ENCODE measurements at regions not wholly inside any gene's neighbourhood (a gene's known extent, or its start where the extent isn't known, plus 50 kb on each side); places are given as distances from the start of the nearest gene placed in this dataset.

DNA sequence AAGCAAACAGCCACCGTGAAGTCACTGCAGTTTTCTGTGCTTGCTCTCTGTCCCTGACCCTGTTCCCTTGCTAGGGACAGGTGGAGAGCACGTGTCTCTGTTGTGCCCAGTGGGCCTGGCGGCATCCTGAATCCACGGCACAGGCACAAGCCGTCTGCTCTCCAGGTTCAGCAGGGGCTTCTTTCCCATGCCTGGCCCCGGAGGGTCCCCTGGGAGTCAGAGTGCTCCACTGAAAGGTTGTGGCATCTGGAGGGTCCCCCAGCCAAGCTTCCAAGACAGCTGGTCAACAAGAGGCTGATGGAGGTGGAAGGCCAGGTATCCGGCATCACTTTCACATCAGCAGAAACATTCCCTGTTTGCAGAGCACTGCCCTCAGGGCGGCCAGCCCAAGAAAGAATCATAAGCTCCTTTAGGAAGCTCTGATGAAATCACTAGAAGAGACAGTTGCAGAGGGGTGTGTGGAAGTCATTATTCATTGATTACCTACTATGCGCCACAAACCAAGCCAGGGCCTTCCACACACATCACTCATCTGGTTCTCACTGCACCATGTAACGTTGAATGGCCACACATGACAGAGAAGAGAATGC is 346.4 kb upstream of the B3GAT1 start:
- no peak for DNase-seq

DNA sequence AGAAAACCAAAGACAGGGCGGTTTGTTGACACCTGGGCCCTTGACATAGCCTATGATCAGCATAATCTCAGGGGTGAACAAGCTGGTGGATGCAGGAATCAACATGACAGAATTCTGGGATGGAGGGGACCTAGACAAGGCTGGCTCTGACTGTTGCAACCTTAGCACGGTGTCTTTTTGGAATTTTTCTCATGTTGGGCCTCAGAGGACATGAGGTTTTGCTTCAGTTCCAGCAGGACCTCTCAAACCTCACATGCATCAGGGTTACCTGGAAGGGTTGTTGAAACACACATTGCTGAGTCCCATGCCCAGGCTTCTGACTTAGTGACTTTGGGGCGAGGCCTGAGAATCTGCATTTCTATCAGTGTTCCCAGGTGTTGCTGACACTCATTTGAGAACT is 345.6 kb upstream of the B3GAT1 start:
- DNase-seq, result no peak

DNA sequence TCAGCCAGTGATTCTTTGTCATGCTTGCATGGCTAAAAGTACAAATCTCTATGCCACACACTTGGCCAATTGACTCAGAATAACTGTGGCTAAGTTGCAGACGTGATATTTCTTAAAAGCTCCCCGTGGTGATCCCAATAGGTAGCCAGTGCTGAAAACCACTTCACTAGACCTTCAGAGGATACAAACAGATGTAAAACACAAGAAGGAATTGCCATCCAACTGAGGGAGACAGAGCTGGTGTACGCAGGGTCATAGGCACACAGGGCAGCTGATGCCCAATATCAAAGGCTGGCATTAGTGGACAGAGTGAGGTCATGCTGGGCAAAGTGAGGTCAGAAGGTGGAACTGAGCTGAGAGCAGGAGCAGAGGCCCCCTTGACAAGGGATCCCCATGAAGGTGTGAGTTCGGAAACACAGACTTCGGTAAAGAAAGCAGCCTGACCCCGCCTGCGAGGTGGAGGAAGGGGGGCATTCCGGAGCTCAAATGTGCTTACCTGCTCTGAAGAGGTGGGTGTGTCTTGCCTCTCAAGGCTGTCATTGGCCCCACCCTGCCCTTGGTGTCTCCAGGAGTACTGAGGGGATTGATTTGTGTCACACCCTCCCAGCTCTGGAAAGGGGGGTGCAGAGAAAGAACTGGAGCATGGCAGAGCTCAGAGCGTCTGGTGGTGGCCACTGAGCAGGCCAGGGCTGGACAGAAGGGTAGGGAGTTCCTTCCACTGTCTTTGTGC is 344.9 kb upstream of the B3GAT1 start:
- DNase-seq, result no peak

DNA sequence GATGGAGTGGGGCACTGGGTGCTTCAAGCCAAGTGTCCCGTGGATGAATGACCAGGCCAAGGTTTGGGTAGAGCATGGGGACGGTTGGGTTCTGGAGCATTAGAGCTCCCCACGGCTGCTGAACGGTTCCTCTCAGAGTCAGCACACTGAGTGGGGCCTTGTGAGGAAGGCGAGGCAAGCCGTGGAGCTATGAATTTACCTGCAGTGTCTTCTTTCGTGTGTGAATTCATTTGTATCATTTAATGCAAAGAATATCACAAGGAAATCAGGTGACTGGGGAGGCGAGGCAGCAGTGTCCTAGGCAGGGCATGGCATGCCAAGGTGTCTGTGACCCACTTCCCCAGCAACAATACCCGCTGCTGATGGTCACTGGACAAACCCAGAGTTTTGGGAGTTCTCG is 343.5 kb upstream of the B3GAT1 start:
- DNase-seq, result no peak

DNA sequence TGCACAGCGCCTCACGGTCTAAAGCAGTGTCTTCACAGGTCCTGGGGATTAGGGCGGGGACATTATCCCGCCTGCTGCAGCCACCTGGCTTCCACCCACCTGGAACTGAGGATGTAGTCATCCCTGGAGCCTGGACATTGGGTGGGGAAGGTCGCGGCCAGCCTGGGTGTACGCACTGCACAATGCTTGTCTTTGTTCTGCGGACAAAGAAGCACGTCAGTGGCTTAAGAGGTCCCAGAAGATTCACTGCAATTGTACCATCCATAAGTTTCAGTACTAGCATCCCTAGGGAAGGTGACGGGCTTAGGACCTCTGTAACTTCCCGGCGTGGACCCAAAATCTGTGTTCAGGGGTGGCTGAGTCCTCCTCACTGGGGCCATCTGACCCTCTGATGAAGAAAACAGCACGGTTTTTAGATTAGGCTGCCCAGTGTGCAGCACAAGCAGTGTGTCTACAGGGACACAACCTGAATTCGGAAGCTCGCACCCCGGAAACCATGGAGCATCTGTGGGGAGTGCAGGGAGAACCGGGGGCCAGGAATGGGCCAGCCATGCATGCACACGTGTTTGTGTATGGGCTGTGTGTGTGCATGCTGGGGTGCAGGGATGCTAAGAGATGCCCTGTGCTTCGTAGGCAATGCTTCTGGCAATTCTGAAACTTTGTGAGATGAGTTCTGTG is 342.6 kb upstream of the B3GAT1 start:
- no peak for DNase-seq

DNA sequence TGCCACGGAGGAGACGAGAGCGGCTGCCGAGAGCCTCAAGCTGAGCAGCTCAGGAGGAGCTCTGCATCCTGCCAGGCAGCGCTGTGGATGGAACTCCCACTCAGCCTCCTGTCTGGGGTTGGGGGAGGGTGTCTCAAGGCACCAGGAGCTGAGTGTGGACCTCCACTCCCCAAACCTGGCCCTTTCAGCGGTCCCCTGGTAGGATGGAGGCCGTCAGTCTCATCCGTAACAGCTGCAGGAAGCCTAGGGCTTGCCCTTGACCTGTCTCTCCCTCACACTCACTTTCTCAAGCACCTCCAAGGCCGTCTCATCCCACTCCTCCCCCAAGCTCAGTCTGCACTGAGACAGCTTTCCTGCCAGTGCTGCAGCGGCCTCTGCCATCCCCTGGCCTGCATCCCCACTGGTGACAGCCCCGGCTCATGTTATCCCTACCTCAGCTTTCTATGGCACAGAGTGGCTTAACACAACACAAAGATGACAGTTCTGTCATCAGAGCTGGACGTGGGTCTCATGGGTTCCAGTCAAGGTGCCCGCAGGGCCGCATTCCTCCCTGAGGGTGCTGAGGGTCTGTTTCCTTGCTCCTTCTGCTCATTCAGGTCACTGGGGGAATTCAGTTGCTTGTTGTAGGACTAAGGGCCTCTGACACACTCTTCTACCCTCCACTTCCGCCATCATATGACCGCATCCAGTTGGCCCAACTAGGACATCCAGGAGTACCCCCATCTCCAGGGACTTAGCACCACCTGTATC is 341.9 kb upstream of the B3GAT1 start:
- no peak for DNase-seq

DNA sequence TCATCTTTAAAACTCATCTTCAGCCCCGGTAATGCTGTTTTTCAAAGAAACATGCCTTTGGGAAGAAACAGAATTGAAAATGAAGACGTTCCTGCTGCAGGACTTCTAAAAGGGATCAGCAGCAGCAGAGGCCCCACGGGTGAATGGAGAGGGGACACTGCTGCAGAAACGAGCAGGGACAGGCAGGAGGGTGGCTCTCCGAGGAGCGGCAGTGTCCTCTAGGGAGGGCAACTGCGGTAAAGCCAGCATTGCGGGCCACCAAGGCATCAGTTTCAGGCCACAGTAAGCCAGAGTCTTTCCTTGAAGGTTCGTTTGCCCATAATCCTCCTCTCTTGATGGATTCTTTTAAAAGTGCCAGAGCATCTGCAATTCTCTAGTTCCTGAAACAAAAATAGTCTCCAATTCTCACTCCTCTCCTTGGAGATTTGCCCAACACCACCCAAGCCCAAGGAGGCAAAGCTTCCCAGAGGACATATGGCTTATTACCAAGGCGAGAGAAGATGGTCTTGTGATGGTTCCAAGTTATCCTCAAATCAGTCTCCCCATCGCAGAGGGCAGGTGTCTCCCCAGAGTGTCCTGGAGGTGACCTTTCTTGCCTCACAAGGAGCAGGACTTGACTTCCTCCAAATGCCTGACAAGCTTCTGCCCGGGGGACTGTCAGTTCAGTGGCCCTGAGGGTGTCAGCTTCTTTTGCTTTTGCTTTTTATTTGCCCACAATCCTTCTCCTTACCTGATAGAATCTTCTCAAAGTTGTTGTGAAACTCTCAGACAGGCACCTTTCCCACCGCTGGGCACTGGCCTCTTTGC is 341.1 kb upstream of the B3GAT1 start:
- no peak for DNase-seq

DNA sequence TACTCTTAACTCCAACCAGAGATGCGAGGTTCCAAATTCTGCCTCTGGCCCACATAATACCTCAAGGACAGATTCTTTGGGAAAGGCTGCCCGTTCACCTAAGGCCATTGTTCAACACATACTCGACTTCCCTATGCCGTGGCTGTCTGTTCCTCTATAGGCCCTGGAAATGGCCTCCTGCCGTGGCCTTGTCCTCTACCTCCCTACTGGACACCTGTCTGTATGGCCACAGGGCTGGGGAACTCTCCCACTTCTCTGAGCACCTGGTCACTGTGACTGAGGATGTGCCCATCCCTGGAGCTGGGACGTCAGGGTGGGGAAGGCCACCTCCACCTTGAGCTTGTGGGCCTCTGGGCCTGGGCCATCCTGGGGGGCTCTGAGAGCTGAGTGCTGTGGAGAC is 340.5 kb upstream of the B3GAT1 start:
- no peak for DNase-seq

DNA sequence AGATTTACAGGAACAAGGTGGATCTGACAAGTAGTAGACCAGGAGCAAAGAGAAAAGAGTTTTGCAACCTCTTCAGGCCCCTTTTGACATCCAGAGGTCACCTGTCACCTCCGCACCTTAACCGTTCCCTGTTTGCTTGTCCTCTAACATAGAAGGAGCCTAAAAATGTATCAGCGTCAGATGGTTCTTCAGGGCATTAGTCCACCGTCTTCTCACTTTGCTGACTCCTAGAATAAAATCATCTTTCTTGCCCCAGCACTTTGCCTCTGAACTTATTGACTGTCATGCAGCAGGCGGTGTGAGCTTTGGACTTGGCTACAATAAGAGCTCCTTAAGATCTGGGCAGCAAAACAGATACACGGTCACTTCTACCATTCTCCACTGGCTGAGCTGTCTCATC is 339.7 kb upstream of the B3GAT1 start:
- DNase-seq, result no peak

DNA sequence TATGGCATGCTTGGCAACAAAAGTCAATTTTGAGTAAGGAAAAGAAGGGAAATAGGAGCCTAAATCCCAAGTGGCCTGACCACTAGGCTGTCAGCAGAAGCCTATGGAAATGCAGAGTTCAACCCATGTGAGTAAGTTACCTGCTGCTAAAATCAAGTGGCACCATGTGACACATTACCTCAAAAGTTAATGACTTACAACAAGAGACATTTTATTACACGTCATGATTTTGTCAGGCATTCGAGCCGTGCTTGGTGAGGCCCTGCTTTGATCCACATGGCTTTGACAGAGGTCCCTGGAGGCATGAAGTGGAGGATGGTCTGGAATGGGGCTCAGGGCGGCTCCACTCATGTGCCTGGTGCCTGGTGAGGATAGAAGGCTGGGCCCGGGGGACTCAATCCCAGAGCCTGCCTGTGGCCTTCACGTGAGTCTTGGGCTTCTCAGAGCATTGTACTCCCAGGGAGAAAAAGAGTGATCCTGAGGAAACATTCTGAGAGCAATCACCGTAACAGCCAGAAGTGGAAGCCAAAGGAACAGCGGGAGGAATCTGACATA is 339.1 kb upstream of the B3GAT1 start:
- DNase-seq, result no peak

DNA sequence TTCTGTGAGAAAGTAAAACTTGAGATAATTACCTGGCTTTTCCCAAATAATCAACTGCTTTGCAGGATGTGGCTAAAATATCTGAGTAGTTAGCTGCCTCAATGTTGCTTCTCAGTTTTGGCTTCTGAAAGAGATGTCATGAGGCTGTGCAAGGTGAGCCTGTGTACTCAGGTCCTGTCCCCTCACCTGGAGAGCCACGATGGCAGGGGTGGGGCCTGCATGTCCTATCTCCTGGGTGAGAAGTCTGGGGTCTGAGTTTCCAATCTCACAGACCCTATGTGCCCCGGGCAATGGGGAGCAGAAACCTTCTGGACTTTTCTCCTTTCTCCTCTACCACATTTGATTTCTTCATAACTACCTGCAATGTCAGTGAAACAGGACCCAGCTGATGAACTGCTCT is 338.6 kb upstream of the B3GAT1 start:
- no peak for DNase-seq

DNA sequence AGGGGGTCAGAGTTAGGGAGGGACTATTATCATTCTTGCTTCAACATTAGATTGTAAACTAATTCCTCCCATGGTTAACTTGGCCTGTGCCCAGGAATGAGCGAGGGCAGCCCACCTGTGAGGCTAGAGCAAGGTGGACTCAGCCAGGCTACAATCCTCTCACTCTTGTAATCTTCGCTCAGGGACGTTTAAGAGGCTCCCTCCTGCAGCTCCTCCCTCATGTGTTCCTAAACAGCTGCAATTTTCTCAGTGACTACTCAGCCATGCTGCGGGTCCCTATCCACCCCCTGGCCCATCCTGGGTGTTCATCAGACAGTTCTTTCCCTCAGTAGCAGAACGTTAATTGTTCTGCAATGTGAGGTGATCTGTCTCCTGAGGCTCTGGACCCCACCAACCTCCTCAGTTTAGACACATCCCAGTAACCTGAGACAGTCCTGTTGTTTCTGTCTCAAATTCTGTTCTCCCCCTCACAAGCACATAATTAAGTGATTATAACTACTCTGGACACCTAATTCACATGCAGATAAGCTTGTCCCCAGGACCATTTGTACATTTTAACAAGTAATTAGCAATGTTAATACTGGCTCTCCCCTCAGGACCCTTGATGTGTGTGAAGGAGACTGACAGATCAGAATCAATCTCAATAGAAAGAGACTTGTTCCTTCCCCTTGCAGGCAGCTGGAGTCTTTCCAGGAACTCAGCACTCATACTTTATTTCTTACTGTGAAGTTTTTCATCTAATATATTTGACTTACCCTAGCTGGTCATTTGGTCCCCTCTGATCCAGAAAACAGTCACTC is 337.2 kb upstream of the B3GAT1 start:
- DNase-seq, result no peak

DNA sequence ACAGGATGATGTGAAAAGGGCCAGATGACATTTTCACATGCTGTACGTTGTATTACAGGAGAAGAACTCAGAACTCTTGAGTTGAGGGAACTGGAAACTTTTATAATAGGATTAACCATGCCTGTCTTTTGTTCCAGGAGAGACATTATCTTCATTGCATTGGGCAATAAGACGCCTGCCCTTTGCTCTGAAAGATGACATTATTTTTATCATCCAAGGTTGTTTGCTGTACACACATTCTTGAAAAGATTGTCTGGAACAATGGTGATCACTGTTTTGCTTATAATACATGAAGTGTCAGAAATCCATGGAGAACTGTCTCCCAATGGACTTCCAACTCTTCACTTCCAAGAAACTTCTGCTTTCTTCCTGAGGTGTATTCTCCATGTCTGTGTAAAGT is 334.6 kb upstream of the B3GAT1 start:
- DNase-seq, result no peak

DNA sequence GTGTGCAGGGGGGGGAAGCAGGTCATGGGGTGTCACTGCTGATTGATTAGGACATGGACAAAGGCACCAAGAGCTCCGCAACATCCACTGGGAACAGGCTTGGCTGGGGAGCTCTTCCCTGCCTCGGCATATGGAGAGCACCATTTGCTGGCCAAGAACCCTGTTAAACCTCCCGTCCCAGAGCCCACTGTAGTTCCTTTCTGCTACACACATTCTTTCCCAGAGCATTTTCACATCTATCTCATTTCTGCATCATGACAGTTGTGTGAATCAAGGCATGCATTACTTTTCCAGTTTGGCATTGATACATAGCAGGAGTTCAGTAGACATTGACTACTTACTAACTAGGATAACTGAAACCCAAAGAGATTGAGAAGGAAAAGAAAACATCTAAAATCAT is 333.4 kb upstream of the B3GAT1 start:
- no peak for DNase-seq

DNA sequence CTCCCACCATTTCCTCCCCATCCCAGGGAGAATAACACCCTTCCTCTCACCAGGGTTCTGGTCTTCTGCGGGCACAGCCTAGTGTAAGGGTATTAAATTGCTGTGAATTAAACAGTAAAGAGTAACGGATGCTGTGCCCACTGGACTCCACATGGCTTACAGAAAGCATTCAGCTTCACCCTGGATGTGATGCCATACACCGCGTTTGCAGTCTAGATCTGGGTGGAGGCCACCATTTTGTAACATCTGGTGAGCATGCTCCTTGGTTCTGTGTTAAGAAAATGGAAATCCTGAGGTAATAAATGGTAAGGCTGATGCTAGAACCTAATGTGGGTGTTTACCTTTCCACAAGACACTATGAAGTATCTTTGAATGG is 331.8 kb upstream of the B3GAT1 start:
- no peak for DNase-seq

DNA sequence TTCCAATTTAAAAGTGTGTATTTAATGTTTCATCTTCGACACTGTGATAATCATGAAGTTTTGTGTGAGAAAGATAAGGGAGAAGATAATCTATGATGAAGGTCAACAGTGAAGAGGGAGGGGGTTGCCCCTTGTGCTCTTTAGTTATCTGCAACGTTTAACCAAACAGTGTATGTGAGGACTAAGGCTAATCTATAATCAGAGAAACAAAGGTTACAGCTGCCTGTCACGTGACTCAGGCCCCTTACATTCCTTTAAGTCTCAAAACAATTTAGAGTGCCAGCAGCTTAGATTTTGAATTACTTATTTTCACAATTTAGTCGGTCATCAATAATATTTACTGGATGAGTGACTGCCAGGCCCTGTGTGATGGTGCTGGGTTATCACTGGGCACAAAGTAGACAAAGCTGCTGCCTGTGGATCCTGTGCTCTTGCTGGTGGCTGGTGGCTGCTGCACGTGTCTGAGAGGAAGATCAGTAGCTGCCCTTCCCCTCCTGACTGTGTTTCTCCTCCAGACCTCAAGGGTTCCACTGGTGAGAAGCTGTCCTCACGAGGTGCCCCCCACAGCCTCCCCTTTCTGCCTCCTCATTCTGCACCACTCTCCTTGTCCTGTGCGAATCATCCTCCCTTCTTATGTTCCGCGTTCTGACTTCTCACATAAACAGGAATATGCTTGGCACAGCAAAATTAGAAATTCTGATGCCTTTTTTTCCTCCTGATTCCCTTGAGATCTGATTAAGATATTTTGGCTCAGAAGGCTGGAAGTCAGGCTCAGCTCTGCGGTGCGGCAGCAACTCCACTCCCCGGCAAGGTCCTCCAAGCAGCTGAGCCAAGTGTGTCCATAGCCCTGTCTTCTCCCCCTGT is 331.1 kb upstream of the B3GAT1 start:
- DNase-seq, result no peak

DNA sequence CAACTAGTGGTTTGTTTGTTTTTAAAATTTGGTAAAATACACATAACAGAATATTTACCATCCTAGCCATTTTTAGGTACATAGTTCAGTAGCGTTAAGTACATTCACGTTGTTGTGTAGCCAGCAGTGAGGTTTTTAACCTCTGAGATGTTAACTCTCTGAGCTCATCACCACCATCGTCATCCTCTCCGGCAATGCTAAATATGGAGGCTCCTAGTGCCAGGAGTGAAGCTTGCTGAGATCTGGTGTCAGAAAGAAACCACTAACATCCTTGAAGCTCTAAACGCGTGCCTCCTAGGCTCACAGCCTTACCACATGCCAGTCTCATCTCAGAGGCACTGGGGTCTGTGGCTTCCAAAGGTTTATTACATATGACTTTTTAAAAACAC is 330.2 kb upstream of the B3GAT1 start:
- no peak for DNase-seq

DNA sequence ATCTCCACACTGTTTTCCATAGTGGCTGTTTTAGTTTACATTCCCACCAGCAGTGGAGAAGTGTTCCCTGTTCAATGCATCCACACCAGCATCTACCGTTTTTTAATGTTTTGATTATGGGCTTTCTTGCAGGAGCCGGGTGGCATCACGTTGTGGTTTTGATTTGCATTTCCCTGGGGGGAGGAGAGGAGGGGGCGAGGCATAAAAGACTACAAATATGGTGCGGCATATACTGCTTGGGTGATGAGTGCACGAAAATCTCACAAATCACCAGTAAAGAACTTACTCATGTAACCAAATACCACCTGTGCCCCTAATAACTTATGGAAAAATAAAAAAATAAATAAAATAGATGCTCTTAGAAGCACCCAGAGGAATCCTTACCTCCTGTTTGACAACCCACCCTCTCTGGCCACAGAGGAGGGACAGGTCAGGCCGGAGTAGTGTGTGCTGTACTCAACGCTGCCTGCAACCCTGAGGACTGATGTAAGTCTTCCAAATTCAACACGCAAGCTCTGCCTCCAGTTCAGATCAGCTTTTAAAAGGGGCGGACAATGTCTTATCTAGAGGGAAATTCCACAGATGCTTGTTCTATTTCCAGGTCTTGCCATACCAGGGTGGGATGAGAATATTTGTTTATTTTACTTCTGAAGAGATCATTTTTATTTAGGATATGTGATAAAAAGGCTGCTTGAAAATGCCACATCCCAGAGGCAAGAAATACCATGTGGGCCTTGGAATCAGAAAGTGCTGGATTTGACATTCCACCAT is 329.6 kb upstream of the B3GAT1 start:
- DNase-seq, result no peak

DNA sequence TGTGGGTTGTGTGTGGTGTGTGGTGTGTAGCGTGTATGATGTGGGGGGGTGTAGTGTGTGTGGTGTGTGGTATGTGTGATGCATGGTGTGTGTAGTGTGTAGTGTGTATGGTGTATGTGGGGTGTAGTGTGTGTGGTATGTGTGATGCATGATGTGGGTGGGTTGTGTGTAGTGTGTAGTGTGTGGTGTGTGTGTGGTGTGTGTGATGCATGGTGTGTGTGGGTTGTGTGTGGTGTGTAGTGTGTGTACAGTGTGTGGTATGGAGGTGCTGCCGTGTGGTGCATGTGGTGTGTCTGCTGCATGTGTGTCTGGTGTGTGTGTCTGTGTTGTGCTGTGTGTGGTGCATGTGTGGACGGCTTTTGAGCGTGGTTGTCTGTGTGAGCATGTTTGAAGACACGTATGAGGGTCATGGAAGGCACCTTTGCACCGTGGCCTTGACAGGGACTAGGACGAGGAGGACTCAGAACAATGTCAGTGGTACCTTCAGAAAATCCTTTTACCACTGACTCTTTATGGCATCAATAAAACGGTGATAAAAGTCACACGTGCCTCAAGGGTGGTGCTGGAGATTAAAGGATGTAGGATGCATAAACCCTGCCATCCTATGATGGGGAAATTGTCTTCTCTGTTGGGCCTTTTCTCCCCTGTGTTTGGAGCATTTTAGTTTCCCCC is 328.7 kb upstream of the B3GAT1 start:
- no peak for DNase-seq

Measured in NCI-H446 treated with DMSO at 0.1 percent for 48 hours (cell line).